Smooth muscle cell (in vitro differentiated cells): ENCODE measurements at regions not wholly inside any gene's neighbourhood (a gene's known extent, or its start where the extent isn't known, plus 50 kb on each side); places are given as distances from the start of the nearest gene placed in this dataset.

Experiments
- DNase-seq: peaks from one replicate; lab custom pipeline; 2025; ENCODE audit not compliant: unreplicated experiment; lab: John Stamatoyannopoulos, UW
- H2AFZ ChIP-seq: fragments of 200-600 bp; sonication (generic); 2 replicates; pipeline ENCODE4 v1.6.0; 2016; ENCODE audit warnings: antibody characterized with exemption, low read depth, mild to moderate bottlenecking
- H3F3A ChIP-seq: fragments of 200-600 bp; sonication (generic); 2 replicates; pipeline ENCODE4 v1.6.0; 2017; ENCODE audit warnings: antibody characterized with exemption, low read depth
- H3K27ac ChIP-seq: fragments of 200-600 bp; sonication (generic); 2 replicates; pipeline ENCODE4 v1.5.1; 2016; ENCODE audit warnings: low read depth, mild to moderate bottlenecking
- H3K27me3 ChIP-seq: fragments of 200-600 bp; sonication (generic); 2 replicates; pipeline ENCODE4 v1.6.1; 2016; ENCODE audit warnings: low read depth, mild to moderate bottlenecking
- H3K36me3 ChIP-seq: fragments of 200-600 bp; sonication (generic); 2 replicates; pipeline ENCODE4 v1.5.1; 2016; ENCODE audit warnings: low read depth
- H3K4me1 ChIP-seq: fragments of 200-600 bp; sonication (generic); 2 replicates; pipeline ENCODE4 v1.5.1; 2016; ENCODE audit warnings: low read depth
- H3K4me2 ChIP-seq: fragments of 200-600 bp; sonication (generic); 2 replicates; pipeline ENCODE4 v1.6.0; 2016; ENCODE audit warnings: mild to moderate bottlenecking
- H3K4me3 ChIP-seq: fragments of 200-600 bp; sonication (generic); 2 replicates; pipeline ENCODE4 v1.5.1; 2016; ENCODE audit warnings: mild to moderate bottlenecking
- H3K79me2 ChIP-seq: fragments of 200-600 bp; sonication (generic); 2 replicates; pipeline ENCODE4 v1.6.0; 2016; ENCODE audit warnings: low read depth, mild to moderate bottlenecking
- H3K9ac ChIP-seq: fragments of 200-600 bp; sonication (generic); 2 replicates; pipeline ENCODE4 v1.6.0; 2016; ENCODE audit warnings: low read depth
- H3K9me3 ChIP-seq: fragments of 200-600 bp; sonication (generic); replicated peaks from 2 replicates; pipeline ENCODE4 v1.5.1; 2016; ENCODE audit warnings: low read depth
- H4K20me1 ChIP-seq: fragments of 200-600 bp; sonication (generic); 2 replicates; pipeline ENCODE4 v1.6.0; 2016; ENCODE audit warnings: low read depth
- WGBS: methylation state at CpG from one replicate; pipeline ENCODE4 v1.1.7; 2016; ENCODE audit warnings: low lambda C conversion rate; 5-methylcytosine and 5-hydroxymethylcytosine counted together
- TF ChIP-seq, protein P1 (sequence below): fragments of 200-600 bp; sonication (generic); IDR thresholded peaks from 2 replicates; pipeline ENCODE4 v1.5.1; 2017; ENCODE audit warnings: borderline replicate concordance, mild to moderate bottlenecking, antibody characterized with exemption; ENCODE audit not compliant: insufficient read depth, poor library complexity, severe bottlenecking

DNA sequence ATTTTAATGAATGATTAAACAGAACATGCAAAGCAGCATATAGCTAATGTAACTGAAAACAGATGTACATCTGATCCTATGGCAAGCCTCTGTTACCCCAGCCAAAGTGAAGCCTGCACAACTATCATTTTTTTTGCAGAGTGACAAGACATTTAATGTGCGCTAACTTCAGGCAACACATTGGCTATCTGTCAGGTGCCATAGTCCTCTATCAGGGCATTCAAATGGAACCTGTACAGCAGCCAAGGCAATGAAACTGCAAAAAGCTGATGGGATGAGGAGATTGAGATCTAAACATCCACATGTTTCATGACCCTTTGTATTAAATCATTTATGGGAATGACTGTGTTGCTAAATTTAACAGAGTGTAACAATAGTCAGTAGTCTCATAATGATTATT, 1088.5 kb upstream of the TMEM132C start:
- Histone ChIP-seq H3K79me2 (no peaks in the 10 kb centered on the region), H3K27me3 (no peaks in the 10 kb centered on the region), H3K36me3 (no peaks in the 10 kb centered on the region), H3K4me1 (no peaks in the 10 kb centered on the region), H3K4me2 (no peak overlapping the region), H3F3A (no peaks in the 10 kb centered on the region), H2AFZ (no peak overlapping the region), H3K27ac (no peak overlapping the region), H3K9me3 (no peaks in the 10 kb centered on the region), H3K4me3 (no peak overlapping the region), H3K9ac (no peak overlapping the region), H4K20me1 (no peaks in the 10 kb centered on the region)
- DNase-seq, result no peak
- WGBS, result 93% methylated on average over 1 of the region's 1 CpG
- TF ChIP-seq, protein P1, sequence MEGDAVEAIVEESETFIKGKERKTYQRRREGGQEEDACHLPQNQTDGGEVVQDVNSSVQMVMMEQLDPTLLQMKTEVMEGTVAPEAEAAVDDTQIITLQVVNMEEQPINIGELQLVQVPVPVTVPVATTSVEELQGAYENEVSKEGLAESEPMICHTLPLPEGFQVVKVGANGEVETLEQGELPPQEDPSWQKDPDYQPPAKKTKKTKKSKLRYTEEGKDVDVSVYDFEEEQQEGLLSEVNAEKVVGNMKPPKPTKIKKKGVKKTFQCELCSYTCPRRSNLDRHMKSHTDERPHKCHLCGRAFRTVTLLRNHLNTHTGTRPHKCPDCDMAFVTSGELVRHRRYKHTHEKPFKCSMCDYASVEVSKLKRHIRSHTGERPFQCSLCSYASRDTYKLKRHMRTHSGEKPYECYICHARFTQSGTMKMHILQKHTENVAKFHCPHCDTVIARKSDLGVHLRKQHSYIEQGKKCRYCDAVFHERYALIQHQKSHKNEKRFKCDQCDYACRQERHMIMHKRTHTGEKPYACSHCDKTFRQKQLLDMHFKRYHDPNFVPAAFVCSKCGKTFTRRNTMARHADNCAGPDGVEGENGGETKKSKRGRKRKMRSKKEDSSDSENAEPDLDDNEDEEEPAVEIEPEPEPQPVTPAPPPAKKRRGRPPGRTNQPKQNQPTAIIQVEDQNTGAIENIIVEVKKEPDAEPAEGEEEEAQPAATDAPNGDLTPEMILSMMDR, result no peak

DNA sequence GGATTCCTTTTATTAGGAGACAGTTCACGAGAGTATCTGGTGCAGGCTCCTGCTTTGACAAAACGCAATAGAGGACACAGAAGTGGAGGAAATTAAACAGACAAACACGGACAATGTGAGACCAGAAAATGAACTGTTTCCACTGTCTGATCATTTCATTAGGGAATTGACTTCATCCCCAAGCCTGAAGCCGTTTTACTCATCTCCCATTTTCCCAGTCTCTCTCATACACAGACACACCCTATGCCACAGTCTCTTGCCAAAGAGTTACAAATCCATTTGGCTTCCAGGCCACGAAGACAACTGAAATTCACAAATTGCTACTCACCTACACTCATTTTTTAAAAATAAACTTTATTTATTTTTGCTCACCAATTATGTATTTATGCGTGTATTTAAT, 1087.8 kb upstream of the TMEM132C start:
- no peak overlapping the region for H3K4me2 ChIP-seq
- H3K36me3 ChIP-seq, result no peaks in the 10 kb centered on the region
- H3K79me2 ChIP-seq, result no peaks in the 10 kb centered on the region
- H3K9ac ChIP-seq, result no peak overlapping the region
- H2AFZ ChIP-seq, result no peak overlapping the region
- no peaks in the 10 kb centered on the region for H3K4me1 ChIP-seq
- 79% methylated on average over 6 of the region's 6 CpGs for WGBS
- TF ChIP-seq, protein P1, result no peak
- no peaks in the 10 kb centered on the region for H4K20me1 ChIP-seq
- no peaks in the 10 kb centered on the region for H3K27me3 ChIP-seq
- H3K4me3 ChIP-seq, result no peak overlapping the region
- no peak overlapping the region for H3K27ac ChIP-seq
- H3K9me3 ChIP-seq, result no peaks in the 10 kb centered on the region
- no peak for DNase-seq
- no peaks in the 10 kb centered on the region for H3F3A ChIP-seq

DNA sequence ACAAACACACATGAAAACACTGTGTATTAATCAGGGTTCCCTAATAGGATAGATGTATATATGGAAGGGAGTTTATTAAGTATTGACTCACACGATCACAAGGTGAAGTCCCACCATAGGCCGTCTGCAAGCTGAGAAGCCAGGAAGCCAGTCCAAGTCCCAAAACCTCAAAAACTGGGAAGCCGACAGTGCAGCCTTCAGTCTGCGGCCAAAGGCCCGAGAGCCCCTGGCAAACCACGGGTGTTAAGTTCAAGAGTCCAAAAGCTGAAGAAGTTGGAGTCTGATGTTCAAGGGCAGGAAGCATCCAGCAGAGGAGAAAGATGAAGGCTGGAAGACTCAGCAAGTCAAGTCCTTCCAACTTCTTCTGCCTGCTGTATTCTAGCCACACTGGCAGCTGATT, 1085.0 kb upstream of the TMEM132C start:
- WGBS, result 98% methylated on average over 6 of the region's 6 CpGs

DNA sequence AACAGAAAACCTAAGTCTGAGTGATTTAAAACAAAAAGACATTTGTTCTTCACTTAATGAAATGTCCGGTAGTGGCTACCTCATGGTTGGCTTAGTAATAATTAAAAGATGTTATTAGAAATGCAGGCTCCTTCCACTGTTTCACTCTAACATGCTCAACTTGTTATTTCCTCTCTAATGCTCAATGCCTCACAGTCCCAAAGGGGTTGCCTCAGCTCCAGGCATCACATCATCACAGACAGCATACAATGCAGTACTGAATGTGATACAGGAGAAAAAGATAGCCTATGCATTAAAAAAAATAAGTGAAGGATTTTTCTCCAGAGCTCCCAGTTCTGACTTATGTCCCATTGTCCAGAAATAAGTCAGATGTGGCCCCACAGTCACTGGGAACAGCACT, 1077.0 kb upstream of the TMEM132C start:
- H2AFZ ChIP-seq, result no peak overlapping the region
- no peaks in the 10 kb centered on the region for H3F3A ChIP-seq
- no peaks in the 10 kb centered on the region for H3K36me3 ChIP-seq
- H4K20me1 ChIP-seq, result no peaks in the 10 kb centered on the region
- TF ChIP-seq, protein P1, result no peak
- no peaks in the 10 kb centered on the region for H3K4me1 ChIP-seq
- no peaks in the 10 kb centered on the region for H3K27me3 ChIP-seq
- H3K27ac ChIP-seq, result no peak overlapping the region
- no peak overlapping the region for H3K4me3 ChIP-seq
- no peak overlapping the region for H3K4me2 ChIP-seq
- H3K9me3 ChIP-seq, result no peaks in the 10 kb centered on the region
- DNase-seq, result no peak
- H3K9ac ChIP-seq, result no peak overlapping the region
- 93% methylated on average over 1 of the region's 1 CpG for WGBS
- no peaks in the 10 kb centered on the region for H3K79me2 ChIP-seq

More for the DNA sequence above, 1085.0 kb upstream of the TMEM132C start:
- no peak for DNase-seq
- H3K27me3 ChIP-seq, result no peaks in the 10 kb centered on the region
- no peak overlapping the region for H3K4me2 ChIP-seq
- no peaks in the 10 kb centered on the region for H3K79me2 ChIP-seq
- H4K20me1 ChIP-seq, result no peaks in the 10 kb centered on the region
- TF ChIP-seq, protein P1, result no peak
- H3F3A ChIP-seq, result no peaks in the 10 kb centered on the region
- no peaks in the 10 kb centered on the region for H3K9me3 ChIP-seq
- no peak overlapping the region for H2AFZ ChIP-seq
- H3K4me1 ChIP-seq, result no peaks in the 10 kb centered on the region
- H3K4me3 ChIP-seq, result no peak overlapping the region
- H3K36me3 ChIP-seq, result no peaks in the 10 kb centered on the region
- H3K27ac ChIP-seq, result no peak overlapping the region
- no peak overlapping the region for H3K9ac ChIP-seq
